ENCODE measurements at regions not wholly inside any gene's neighbourhood (a gene's known extent, or its start where the extent isn't known, plus 50 kb on each side); places are given as distances from the start of the nearest gene placed in this dataset.

- FAIRE-seq (no peak), DNase-seq (ENCODE audit: insufficient read length, low spot score) (no peak)
- TF ChIP-seq, protein P1, sequence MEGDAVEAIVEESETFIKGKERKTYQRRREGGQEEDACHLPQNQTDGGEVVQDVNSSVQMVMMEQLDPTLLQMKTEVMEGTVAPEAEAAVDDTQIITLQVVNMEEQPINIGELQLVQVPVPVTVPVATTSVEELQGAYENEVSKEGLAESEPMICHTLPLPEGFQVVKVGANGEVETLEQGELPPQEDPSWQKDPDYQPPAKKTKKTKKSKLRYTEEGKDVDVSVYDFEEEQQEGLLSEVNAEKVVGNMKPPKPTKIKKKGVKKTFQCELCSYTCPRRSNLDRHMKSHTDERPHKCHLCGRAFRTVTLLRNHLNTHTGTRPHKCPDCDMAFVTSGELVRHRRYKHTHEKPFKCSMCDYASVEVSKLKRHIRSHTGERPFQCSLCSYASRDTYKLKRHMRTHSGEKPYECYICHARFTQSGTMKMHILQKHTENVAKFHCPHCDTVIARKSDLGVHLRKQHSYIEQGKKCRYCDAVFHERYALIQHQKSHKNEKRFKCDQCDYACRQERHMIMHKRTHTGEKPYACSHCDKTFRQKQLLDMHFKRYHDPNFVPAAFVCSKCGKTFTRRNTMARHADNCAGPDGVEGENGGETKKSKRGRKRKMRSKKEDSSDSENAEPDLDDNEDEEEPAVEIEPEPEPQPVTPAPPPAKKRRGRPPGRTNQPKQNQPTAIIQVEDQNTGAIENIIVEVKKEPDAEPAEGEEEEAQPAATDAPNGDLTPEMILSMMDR (IDR thresholded peaks at IDR 0.05; ENCODE audit: insufficient read depth, missing control alignments), result no peak
Measured at GRCh38 chr6:99185525-99185924, 163.9 kb downstream of the FAXC start.

DNA sequence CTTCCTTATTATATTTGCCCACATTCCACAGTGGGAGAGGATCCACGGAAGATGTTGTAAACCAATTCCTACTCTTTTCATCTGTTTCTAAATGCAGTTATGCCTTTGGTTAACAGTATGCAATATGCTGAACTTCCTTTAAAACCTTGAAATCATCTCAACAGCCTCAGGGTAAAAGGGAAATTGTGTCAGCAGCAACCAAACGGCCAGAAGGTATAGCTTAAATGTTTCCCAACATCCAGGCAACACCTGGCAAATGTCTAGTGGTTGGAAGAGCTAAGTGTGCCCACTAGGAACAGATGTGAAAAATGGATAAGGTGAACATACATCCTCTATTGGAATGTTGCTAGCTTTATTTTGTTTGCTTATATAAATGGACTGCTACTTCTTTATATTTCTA, 164.8 kb downstream of the FAXC start:
- no peak for FAIRE-seq
- TF ChIP-seq, protein P1 (IDR thresholded peaks at IDR 0.05; ENCODE audit: insufficient read depth, missing control alignments), result no peak
- no peak for DNase-seq (ENCODE audit: insufficient read length, low spot score)

- no peak for FAIRE-seq
- DNase-seq (ENCODE audit: insufficient read length, low spot score), result no peak
- TF ChIP-seq, protein P1 (IDR thresholded peaks at IDR 0.05; ENCODE audit: insufficient read depth, missing control alignments), result no peak
Measured at GRCh38 chr6:99183066-99183465, 166.4 kb downstream of the FAXC start.

GRCh38 chr6:99181174-99181573, 168.3 kb downstream of the FAXC start:
- FAIRE-seq (no peak), DNase-seq (ENCODE audit: insufficient read length, low spot score) (no peak)
- TF ChIP-seq, protein P1 (IDR thresholded peaks at IDR 0.05; ENCODE audit: insufficient read depth, missing control alignments), result no peak

- DNase-seq (ENCODE audit: insufficient read length, low spot score) (no peak), FAIRE-seq (no peak)
- TF ChIP-seq, protein P1 (IDR thresholded peaks at IDR 0.05; ENCODE audit: insufficient read depth, missing control alignments), result no peak
Measured at GRCh38 chr6:99178168-99178567, 171.3 kb downstream of the FAXC start.

- FAIRE-seq (no peak), DNase-seq (ENCODE audit: insufficient read length, low spot score) (no peak)
Measured at GRCh38 chr6:99177736-99178135, 171.7 kb downstream of the FAXC start.

DNA sequence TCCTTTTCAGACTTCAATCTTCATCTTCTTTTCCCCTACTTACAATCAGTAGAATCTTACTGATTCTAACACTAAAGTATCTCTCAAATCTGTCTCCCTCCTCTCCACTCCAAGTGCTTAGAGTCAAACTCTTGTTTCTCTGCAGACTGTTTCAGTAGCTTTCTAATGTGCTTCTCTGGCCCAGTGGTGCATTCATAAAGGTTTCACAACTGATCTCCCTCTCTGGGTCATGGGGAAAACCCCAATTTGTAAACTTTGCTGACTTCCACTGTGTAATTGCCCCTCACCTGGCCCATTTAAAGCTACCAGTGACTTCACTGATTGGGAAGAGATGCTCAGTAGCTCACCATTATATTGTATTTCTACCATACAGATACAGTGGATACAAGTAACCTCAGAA, 183.6 kb downstream of the FAXC start:
- TF ChIP-seq, protein P1 (IDR thresholded peaks at IDR 0.05; ENCODE audit: insufficient read depth, missing control alignments), result no peak
- DNase-seq (ENCODE audit: insufficient read length, low spot score) (no peak), FAIRE-seq (no peak)

More at GRCh38 chr6:99177736-99178135, 171.7 kb downstream of the FAXC start:
- TF ChIP-seq, protein P1 (IDR thresholded peaks at IDR 0.05; ENCODE audit: insufficient read depth, missing control alignments), result no peak

Data from D721Med (cell line).